Activated CD8-positive, alpha-beta memory T cell treated with anti-CD3 and anti-CD28 coated beads for 1 hour (primary cell): ENCODE measurements at regions not wholly inside any gene's neighbourhood (a gene's known extent, or its start where the extent isn't known, plus 50 kb on each side); places are given as distances from the start of the nearest gene placed in this dataset.

Experiments used
- DNase-seq, 2 donors: peaks; one replicate each; pipeline ENCODE4 v3.0.0-alpha.2; 2020; ENCODE audit warnings: low read depth in 1 of 2; ENCODE audit errors: extremely low read depth in 1 of 2

DNA sequence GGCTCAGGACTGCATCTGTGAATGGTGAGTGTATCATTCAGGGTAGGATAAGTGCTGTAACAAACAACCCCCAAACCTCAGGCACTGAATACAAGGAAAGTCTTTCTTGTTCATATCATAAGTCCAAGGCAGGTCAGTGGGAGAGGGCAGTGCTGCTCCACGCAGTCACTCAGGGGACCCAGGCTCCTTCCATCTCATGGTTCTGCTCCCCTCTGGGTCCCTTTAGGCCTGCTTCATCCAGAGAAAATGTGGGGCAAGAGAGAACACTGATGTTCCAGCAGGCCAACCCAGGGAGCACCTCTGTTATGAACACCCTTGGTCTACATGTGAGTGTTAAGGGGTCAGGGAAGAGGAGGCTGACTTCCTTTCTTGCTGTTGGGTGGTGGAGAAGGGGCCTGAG is 187.8 kb downstream of the CHST1 start:
- DNase-seq: no peak

DNA sequence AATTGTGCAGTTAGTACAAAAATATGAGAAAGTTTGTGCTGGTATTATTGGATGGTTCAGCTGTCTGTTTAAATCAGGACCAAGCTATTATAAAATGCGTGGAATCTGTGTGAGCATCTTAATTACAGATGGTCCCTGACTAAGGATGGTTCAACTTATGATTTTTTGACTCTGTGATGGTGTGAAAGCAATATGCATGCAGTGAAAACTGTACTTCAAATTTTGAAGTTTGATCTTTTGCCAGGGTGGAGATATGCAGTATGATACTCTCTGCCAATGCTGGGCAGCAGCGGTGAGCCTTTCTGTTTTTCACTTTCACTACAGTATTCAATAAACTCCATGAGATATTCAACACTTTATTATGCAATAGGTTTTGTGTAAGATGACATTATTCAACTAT is 189.3 kb downstream of the CHST1 start:
- DNase-seq: no peak

DNA sequence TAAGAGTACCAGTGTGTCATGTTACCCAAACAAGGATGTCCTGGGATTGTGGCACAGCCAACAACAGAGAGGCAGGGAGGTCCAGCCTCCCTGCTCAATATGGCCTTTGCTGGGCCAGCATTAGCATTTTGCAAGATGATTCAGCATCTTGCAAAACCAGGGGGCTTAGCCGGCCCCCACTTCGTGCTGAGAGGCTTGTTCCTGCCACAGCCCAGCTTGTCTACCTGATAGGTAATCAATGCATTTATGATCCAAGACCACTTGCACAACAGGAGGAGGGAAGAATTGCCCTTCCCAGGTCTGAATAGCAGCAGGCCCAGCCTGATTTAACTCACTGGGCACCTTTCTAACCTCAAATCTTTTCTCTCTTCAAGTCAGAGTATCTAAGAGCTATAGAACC is 189.0 kb upstream of the SYT13 start:
- DNase-seq: no peak

DNA sequence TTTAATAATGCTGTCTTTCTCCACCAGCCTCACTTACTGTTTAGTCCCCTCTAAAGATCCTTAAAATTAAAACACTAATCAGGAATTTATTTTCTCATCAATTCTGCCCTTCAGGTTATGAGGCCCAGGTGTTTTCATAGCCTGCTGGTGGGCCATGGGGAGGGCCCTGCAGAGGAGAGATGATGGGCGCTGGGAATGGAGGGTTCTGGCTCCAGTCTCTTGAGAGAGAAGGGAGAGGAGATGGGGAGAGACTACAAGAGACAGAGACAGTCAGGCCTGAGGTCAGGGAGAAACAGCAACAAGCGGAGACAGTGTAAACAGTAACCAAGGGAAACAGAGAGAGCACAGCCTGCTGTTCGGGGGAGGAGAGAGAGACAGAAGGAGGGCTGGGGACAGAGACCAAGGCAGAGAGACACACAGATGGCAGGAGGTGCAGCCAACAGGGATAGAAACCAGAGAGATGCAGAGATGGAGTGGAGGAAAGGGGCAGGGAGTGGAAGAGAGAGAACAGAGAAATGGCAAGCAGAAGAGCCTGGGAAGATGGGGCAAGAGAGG is 187.3 kb upstream of the SYT13 start:
- no peak for DNase-seq

DNA sequence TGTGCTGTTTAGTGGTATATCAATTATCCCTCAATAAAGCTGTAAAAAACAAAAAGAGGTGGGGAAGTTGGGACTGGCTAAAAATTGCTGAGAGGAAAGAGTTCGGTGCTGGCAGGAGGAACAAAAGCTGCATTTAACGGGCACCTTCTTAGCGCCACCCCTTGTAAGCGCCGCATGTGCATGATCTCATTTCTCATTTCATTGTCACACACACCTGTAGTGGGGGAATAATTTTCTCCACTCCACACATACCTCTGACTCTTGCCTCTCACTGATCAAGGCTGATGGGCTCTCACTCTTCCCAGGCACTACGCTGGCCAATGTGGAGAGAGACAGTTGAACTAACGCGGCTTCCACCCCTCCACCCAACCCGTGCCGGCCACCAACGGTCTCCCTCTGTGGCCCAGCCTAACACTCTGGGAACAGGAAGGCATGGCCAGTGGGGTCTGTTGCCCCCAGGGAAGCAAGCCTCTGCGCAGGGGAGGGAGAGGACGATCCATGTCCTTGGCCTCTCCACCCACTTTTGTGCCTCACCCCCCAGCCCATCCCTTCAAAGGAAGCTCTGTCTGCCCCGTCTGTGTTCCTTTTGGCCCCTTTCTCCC is 186.7 kb upstream of the SYT13 start:
- no peak for DNase-seq

DNA sequence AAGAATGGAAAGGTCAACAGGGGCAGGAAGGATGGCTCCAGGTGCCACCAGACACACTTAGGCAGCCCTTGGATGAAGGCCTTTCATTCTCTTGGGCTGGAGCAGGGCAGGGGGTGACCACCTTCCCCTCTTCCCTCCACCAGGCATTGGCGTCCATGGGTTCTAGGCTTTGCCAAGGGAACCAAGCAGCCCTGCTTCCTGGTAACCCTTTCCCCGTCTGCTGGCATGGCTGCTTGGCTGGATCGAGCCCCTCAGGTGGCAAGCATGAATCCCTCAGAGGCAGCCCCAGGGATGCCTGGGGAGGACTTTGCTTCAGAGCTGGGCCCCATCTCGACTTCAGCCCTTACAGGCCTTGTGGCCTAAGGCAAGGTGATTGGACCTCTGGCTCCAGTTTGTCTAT is 185.1 kb upstream of the SYT13 start:
- no peak for DNase-seq

DNA sequence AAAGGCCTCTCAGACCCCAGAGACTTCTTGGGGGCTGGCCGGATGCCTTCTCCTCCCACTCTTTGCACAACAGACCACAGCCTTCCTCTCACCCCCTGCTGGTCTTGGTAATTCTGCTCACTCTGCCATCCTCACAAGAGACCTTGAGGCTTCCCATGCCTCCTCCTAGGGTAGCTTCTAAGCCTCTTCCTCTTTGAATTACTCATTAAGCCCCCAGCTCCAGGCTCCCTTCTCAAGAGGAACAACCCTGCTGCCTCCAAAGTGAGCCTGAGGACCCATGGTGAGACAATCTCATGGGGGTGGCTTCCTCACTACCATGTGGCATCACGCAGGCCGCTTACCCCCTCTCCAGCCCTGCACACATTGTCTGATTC is 184.6 kb upstream of the SYT13 start:
- DNase-seq: no peak

DNA sequence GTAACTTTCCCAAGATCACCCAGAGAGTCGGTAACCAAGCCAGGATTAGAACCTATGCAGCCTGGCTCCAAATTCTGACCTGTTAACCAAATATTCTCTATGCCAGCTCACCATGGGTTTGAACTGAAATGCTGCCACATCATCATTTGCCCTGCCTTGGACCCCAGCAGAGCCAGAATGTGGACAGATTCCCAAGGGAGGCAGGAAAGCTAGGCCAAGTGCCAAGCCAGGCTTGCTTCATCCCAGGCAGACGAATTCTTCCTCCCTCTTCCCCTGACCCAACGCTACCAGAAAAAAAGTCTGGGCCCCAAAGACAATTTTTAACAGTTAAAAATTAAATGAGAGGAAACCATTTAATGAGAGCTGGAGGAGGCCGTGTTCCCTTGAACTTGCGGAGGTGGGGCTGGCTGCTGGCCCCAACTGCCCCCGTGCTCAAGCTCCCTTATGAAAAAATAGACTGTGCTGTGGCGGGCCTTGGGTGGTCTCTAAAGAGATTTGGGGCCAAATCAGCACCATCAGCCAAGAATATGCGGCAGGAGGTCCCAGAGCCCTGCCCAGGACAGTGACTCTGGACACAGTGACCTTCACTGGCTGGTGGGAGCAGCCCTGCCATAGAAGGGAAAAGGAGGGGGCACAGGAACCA is 184.1 kb upstream of the SYT13 start:
- DNase-seq: no peak

DNA sequence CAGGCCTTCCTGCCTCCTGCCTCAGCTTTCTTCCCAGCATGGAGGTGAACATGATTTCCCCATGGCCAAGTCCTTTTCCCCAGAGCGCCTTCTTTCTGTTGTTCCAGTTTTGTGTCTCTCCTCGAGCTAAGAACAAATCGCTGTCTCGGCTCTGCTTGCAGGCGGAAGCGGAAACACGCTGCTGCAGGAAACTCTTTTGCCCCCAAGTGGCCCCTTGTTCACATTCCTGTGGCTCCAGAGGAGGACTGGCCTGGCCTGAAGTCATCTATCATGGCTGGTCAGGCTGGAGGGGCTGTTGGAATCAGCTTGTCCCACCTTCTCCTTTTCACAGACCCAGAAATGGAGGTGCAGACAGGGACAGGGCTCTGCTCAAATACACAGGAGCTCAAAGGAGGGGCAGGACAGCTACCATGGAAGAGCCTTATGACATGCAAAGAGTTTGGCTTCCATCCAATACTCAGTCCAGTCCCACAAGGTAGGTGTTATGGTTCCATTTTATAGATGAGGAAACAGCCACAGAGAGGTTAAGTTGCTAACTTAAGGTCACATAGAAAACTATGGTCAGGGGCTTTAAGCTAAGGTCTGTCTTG is 182.2 kb upstream of the SYT13 start:
- DNase-seq: no peak

DNA sequence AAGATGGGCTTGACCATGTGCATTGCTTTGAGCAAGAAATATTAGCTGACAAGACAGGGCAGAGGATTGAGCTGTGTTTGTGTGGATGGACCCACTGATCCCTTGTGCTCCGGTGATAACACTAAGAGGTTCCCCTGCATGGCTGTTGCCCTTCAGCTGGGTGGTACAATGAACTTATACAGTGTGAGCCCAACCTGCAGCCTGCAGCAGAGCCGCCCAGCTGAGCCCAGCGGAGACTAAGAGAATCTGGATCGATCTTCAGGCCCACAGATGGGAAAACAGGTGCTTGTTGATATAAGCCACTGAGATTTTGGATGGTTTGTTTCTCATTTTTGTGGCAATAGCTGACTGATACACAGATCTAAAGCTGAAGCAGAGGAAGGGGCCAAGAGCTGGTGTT is 177.4 kb upstream of the SYT13 start:
- DNase-seq: no peak

DNA sequence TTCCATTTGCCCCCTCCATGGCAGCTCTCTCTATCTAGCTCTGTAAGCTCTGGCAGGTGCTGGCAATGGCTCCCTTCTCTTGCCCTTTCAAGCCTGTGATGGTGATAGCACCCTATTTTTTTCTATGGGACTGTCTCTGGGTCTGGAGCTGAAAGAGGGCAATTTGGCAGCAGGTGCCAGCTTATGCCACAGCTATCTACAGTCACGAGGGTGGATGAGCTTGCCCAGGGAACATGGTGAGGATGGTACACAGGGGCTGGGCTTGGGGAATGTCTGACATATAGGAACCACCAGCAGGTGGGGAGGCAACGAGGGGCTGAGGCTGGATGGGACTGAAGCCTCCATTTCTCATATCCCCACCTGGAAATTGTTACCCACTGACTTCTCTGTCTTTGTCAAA is 175.4 kb upstream of the SYT13 start:
- no peak for DNase-seq

DNA sequence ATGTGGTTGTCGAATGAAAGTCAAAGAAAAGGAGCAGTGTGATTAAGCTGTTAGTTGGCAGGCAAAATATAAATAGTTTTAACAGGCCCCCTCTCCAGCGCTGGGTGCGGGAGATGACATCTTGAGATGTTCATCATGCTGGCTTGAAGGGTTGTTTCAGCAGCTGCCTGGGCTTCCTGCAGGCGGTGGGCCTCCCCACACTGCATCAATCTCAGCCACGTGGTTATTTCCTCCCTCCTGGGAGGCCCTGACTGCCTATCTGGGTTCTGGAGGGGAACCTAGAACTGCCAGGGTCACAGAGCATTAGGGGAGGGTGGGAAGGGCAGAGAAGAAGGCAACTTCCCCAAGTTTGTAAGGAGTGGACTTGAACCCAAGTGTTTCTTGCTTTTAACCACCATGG is 173.3 kb upstream of the SYT13 start:
- no peak for DNase-seq

DNA sequence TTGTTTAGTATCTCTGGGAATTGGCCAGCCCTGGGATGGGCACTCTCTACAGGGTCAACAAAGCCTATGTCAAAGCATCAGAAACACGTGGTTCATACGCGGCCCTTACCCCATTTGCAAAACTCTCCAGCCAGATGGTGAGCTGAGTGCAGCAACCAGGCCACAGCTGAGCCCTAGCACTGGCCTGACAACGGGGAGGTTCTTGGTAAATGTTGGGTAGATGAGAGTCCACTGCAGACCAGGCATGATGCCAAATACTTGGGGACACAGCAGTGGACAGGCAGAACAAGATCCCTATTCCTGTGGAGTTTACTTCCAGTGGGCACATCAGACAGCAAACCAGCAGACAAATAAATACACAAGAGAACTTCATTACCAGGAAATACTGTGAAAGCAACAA is 172.1 kb upstream of the SYT13 start:
- DNase-seq: no peak

DNA sequence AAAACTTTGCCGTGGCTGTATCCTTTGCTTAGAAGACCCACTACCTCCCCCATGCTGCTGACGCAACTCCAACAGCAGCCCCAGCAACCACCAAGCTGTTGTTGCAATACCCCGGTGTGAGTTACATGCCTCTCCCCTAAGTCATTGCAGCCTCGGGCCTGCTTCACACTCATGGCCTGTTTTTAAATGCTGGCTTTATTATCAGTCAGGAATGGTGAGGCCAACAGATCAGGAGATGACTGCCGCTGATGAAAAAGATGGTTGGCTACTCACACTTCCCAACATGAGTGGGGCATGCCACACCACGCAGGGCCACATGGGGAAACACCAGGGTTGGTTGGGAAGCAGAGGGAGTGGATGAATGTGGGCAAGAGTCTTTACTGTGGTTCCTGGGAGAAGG is 171.5 kb upstream of the SYT13 start:
- no peak for DNase-seq

DNA sequence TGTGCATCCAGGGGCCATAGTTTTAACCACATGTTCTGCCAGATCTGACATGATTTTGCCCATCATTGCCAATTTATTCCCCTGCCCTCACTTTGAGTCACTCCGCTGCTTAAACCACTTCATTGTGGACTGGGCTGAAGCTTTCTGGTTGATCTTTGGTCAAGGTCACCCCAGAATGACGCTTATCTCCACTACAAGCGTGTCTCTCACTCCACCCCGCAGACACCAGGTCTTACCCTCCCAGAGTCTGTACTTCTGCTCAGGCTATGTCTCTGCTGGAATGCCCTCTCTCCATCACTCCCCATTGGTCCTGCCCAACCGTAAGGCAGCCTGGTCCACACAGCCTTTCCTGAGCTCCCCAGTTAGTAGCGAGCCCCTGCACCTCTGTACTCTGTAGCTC is 170.5 kb upstream of the SYT13 start:
- DNase-seq: no peak

DNA sequence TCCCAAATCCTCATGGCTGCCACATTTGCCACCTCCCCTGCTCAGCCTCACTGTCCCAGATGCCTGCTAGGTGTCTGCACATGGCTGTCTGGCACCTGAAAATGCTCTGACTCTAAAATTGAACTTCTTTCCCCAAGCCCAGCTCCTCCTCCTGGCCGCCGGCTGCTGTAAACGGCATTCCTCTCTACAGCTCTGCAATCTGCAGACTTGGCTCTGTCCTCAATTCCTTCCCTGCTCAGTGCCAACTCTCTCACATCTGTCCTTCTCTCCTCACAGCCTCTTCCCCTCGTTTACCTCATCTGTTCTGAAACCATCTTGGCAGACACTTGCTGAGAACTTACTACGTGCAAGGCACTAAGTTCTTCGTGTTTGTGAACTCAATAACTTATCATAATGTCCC is 169.4 kb upstream of the SYT13 start:
- DNase-seq: no peak

DNA sequence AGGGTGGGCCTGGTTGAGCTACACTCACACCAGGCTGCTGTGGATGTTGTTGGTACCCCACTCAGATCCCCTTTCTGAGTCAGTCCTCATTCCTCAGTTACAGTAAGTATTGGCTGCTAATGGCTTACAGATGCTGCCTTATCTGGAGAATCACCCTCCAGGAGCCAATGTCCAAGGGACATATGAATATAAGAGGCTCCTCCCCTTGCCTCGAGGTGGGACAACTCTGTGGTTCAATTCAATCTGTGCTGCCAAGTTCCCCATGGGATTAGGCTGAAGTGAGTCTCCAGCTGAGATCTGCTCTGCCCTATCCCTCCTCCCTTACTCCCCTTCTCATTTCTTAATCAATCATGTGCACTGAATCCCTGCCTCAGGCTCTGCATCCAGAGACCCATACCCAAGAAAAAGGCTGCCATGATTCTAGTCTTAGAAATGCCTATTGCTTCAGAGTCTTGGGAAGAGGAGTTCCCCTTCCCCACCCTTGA is 168.8 kb upstream of the SYT13 start:
- DNase-seq: no peak

DNA sequence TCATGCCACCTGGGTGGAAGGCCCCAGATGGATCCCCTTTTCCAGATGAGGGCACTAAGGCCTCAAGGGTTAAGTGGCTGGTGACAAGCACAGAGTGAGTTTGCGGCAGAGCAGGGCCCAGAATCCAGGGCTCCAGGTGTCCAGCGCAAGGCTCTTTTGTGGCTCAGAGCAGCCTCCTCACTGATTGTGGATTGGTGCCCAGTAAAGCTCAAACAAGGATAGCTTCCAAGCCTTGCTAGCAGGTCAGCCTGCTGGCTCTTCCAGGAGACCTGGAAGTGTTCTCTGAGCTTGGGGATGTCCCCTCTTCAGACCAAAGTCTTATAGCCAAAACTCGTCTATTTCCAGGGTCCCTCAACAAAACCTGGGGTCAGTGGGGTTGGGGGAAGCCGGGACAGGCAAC is 167.6 kb upstream of the SYT13 start:
- no peak for DNase-seq

DNA sequence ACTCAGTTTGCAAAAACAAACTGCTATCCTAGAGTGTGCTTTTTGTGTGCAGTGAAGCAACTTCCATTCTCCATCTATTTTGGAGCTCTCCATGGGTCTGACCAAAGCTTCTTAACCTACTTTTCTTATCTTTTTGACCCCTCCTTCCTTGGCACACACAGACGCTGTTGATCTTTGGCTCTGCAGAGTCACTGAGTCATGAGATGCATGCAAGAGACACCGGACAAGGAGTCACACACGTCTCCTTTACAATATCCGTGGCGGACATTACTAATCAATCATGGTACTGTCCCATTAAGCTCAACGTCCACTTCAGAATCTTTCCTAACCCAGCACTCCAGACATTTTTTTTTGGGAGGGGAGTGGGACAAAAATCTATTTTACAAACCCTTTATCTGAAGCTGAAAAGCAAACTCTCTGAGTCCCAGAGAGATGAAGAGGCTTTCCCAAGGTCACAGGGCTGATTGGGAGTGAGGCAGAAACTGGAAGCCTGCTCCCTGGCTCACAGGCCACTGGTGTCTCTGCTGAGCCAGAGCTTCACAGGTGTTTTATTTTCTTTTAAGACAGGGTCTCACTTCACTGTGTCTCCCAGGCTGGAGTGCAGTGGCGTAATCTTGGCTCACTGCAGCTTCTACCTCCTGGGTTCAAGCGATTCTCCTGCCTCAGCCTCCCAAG is 165.8 kb upstream of the SYT13 start:
- no peak for DNase-seq

DNA sequence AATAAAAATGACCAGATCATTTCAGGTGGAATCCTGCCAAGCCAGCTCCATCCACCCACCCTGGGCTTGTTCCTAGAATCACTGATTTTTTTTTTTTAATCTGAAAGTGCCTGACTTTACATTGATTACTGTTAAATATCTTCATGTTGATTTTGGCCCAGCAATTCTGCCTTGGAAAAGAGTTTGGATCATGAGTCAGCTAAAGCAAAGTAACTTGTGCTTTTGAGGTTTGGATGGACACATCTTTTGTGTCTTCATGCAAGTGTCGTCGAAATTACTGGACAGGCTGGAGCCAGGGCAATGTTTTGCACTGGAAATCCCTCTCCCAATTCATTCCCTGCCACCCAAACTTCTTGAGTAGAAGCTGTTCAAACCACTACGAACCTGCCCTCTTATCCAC is 164.0 kb upstream of the SYT13 start:
- DNase-seq: no peak

DNA sequence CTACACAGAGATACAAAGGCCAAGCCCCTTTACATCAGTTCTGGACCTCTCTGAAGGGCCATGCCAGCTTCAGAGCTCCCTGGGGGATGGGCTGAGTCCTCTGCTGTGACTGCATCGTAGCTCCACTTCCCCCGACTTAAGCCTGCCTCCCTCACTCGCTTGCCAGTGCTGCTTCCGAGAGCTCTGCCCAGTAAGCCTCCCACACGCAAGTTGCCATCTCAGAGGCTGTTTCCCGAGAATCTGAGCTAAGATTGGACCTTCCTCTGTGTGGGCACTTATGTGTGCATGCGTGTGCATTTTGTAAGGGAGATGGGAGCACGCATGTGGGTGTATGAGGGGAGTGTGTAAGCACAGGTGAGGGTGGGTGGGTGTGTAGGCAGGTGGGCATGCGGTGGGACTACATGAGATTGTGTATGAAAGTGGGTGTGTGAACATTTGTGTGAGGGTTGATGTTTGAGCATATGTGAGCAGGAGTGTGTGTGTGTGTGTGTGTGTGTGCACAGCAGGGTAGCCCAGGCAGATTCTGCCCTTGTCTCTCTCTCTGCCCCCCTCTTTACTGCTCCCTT is 163.0 kb upstream of the SYT13 start:
- no peak for DNase-seq

DNA sequence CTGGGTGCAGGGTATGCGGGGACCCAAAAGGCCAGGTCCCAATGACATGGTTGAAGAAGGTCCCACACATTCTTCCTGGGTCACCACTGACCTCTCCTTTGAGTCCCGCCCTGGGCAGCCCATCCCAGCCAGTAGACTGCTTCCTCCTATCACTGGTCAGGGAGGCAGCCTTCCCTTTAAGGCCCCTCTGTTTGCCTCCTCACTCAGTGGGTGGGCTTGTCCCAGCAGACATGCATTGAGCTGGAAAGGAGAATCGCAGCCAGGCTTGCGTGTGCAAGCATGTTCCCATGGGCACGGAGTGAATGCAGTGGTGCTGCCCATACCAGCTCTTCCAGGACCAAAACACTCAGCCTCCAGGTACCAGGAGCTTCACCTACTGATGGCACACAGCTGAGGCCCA is 162.4 kb upstream of the SYT13 start:
- no peak for DNase-seq
